MM.1S (cell line): ENCODE measurements at regions not wholly inside any gene's neighbourhood (a gene's known extent, or its start where the extent isn't known, plus 50 kb on each side); places are given as distances from the start of the nearest gene placed in this dataset.

Source experiments
- EZH2 ChIP-seq: fragments of 300-600 bp; sonication (generic); optimal IDR thresholded peaks from 2 replicates; pipeline ENCODE3; 2017; ENCODE audit warnings: low read depth, mild to moderate bottlenecking, antibody characterized with exemption, low read length, mixed read lengths
- TF ChIP-seq, protein P1 (sequence below): fragments of 300-600 bp; sonication (generic); IDR thresholded peaks from 2 replicates; pipeline ENCODE4 v1.5.1; 2016; ENCODE audit warnings: antibody characterized with exemption, low read length, mixed read lengths

DNA sequence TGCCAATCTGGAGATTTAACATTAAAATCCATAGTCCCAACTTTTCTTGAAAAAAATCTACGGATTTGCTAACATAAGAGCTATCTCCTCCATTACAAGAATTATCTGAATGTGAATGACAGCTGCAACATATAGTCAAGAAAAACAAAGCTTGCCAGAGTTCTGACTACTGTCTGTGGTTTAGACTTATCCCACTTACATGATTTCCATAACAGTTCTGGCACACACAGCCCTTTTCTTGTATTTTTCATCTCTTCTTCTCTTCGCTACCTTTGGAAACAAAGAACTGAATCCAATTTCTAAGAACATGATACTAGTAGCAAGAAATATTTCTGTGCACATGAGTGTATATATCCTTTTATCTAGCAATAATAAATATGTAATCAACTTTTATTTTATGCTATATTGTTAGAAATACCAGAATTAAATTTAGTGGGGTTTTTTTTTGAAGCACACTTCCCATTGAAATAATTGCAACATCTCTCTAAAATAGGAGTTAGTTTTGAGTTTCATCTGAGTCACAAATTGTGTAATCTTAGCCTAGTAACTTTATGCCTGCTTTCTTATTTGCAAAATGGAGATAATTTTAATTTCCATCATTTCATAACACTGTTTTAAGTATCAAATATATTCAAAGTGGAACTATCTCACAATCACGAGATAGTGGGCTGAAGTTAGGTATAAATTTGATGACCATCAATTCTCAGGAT is 1217.6 kb downstream of the JRKL start:
- TF ChIP-seq, protein P1, sequence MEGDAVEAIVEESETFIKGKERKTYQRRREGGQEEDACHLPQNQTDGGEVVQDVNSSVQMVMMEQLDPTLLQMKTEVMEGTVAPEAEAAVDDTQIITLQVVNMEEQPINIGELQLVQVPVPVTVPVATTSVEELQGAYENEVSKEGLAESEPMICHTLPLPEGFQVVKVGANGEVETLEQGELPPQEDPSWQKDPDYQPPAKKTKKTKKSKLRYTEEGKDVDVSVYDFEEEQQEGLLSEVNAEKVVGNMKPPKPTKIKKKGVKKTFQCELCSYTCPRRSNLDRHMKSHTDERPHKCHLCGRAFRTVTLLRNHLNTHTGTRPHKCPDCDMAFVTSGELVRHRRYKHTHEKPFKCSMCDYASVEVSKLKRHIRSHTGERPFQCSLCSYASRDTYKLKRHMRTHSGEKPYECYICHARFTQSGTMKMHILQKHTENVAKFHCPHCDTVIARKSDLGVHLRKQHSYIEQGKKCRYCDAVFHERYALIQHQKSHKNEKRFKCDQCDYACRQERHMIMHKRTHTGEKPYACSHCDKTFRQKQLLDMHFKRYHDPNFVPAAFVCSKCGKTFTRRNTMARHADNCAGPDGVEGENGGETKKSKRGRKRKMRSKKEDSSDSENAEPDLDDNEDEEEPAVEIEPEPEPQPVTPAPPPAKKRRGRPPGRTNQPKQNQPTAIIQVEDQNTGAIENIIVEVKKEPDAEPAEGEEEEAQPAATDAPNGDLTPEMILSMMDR = no peak
- no peak for TF ChIP-seq EZH2
